Gastroesophageal sphincter (tissue), 4 donors: ENCODE measurements at regions not wholly inside any gene's neighbourhood (a gene's known extent, or its start where the extent isn't known, plus 50 kb on each side); places are given as distances from the start of the nearest gene placed in this dataset.

Source experiments
- ATAC-seq: fragments of 150-250 bp; one replicate; pipeline ENCODE4 v1.9.1; 2016; ENCODE audit warnings: mild to moderate bottlenecking, moderate library complexity
- H3K27ac ChIP-seq, 4 donors: fragments of 200-600 bp; sonication (generic) in 3 of 4; 1 replicate in 3 of 4; 2 replicates in 1 of 4; pipeline ENCODE4 v1.5.1; 2016 to 2019
- H3K27me3 ChIP-seq: fragments of 200-600 bp; sonication (generic); one replicate; pipeline ENCODE4 v1.5.1; 2019
- H3K36me3 ChIP-seq, 2 donors: fragments of 200-600 bp; sonication (generic); one replicate each; pipeline ENCODE4 v1.5.1; 2019; ENCODE audit warnings: control low read depth in 1 of 2
- H3K4me1 ChIP-seq, 3 donors: fragments of 200-600 bp; sonication (generic); 1 replicate in 2 of 3; 2 replicates in 1 of 3; pipeline ENCODE4 v1.5.1; 2016 to 2019; ENCODE audit warnings: control low read depth in 2 of 3
- H3K4me3 ChIP-seq, 2 donors: fragments of 200-600 bp; sonication (generic); one replicate each; pipeline ENCODE4 v1.5.1; 2019; ENCODE audit warnings: mild to moderate bottlenecking in 1 of 2, moderate library complexity in 1 of 2
- H3K9me3 ChIP-seq, 3 donors: fragments of 200-600 bp; sonication (generic); one replicate each; pipeline ENCODE4 v1.5.1; 2017 to 2019; ENCODE audit warnings: control low read depth in 2 of 3
- CTCF ChIP-seq, 4 experiments: fragments of 200-600 bp in 2 of 4; fragments of 450-650 bp in 2 of 4; sonication (generic) in 1 of 4; IDR thresholded peaks; one replicate each; pipeline ENCODE4 v1.5.1; 2017 to 2019; ENCODE audit warnings: antibody characterized with exemption in 4 of 4, mild to moderate bottlenecking in 2 of 4, moderate library complexity in 2 of 4
- EP300 ChIP-seq: sonication (generic); formaldehyde crosslinking; IDR thresholded peaks from one replicate; pipeline ENCODE4 v1.6.1; 2017; ENCODE audit warnings: antibody characterized with exemption, mild to moderate bottlenecking
- POLR2A ChIP-seq, 2 donors: fragments of 450-650 bp; IDR thresholded peaks; one replicate each; pipeline ENCODE4 v1.6.1; 2017; ENCODE audit warnings: antibody characterized with exemption in 2 of 2, mild to moderate bottlenecking in 2 of 2, moderate library complexity in 1 of 2
- POLR2AphosphoS5 ChIP-seq: sonication (generic); formaldehyde crosslinking; IDR thresholded peaks from one replicate; pipeline ENCODE4 v1.6.1; 2017; ENCODE audit warnings: antibody characterized with exemption
- WGBS, 2 donors: methylation state at CpG; one replicate each; pipeline ENCODE4 v1.1.5; 2018; ENCODE audit warnings: low coverage in 1 of 2; 5-methylcytosine and 5-hydroxymethylcytosine counted together

- Histone ChIP-seq H3K27ac (no peak overlapping the region), H3K4me3 (no peak overlapping the region), H3K4me1 (peaks cover 0 to 11% (median 0%) of the 10 kb centered on the region in 3 donors), H3K27me3 (no peaks in the 10 kb centered on the region), H3K9me3 (no peaks in the 10 kb centered on the region), H3K36me3 (peaks cover 0 to 16% of the 10 kb centered on the region in 2 donors)
- TF ChIP-seq POLR2A (IDR thresholded peaks at IDR 0.05), result no peak
- TF ChIP-seq CTCF (IDR thresholded peaks at IDR 0.05), result no peak
- no peak for TF ChIP-seq POLR2AphosphoS5
- no peak for TF ChIP-seq EP300
- no peak for ATAC-seq
- WGBS, 2 donors, result 90 to 97% methylated on average over 2 to 3 of the region's 3 CpGs
These were observed 117.7 kb downstream of the TRMT11 start for GRCh38 chr6:126103993-126104392.

- Histone ChIP-seq H3K36me3 (peaks cover 0 to 7% of the 10 kb centered on the region in 2 donors), H3K9me3 (no peaks in the 10 kb centered on the region), H3K27ac (no peak overlapping the region), H3K4me1 (peaks cover 0 to 11% (median 0%) of the 10 kb centered on the region in 3 donors), H3K27me3 (no peaks in the 10 kb centered on the region), H3K4me3 (no peak overlapping the region)
- WGBS, 2 donors, result 33 to 45% methylated on average over 10 of the region's 10 CpGs
- TF ChIP-seq CTCF (IDR thresholded peaks at IDR 0.05) (no peak), POLR2AphosphoS5 (no peak), POLR2A (IDR thresholded peaks at IDR 0.05) (no peak), EP300 (no peak)
- no peak for ATAC-seq
These were observed 121.3 kb downstream of the TRMT11 start for GRCh38 chr6:126107475-126108166.

- Histone ChIP-seq H3K27ac (no peak overlapping the region), H3K9me3 (no peaks in the 10 kb centered on the region), H3K4me3 (no peak overlapping the region), H3K4me1 (peaks cover 0 to 11% (median 0%) of the 10 kb centered on the region in 3 donors), H3K27me3 (no peaks in the 10 kb centered on the region), H3K36me3 (peaks cover 0 to 4% of the 10 kb centered on the region in 2 donors)
- WGBS, 2 donors, result 50 to 72% methylated on average over 4 of the region's 4 CpGs
- ATAC-seq, result no peak
- TF ChIP-seq POLR2A (IDR thresholded peaks at IDR 0.05) (no peak), EP300 (no peak)
These were observed 124.4 kb downstream of the TRMT11 start for GRCh38 chr6:126110512-126111270.

- 66 to 86% methylated on average over 2 of the region's 2 CpGs for WGBS, 2 donors
- no peaks in the 10 kb centered on the region for H3K27me3 ChIP-seq
- H3K27ac ChIP-seq, result no peak overlapping the region
- no peaks in the 10 kb centered on the region for H3K9me3 ChIP-seq
- H3K4me1 ChIP-seq, result peaks cover 0 to 11% (median 0%) of the 10 kb centered on the region in 3 donors
- no peak for TF ChIP-seq POLR2A (IDR thresholded peaks at IDR 0.05)
- no peak for TF ChIP-seq EP300
- TF ChIP-seq CTCF (IDR thresholded peaks at IDR 0.05), result no peak
- no peak for TF ChIP-seq POLR2AphosphoS5
- H3K36me3 ChIP-seq, result peaks cover 0 to 8% of the 10 kb centered on the region in 2 donors
- H3K4me3 ChIP-seq, result no peak overlapping the region
- ATAC-seq, result no peak
These were observed 125.0 kb downstream of the TRMT11 start for GRCh38 chr6:126111327-126111726.

GRCh38 chr6:126112171-126112632, 125.9 kb downstream of the TRMT11 start:
- no peak for ATAC-seq
- H3K27ac ChIP-seq, result no peak overlapping the region
- no peaks in the 10 kb centered on the region for H3K9me3 ChIP-seq
- TF ChIP-seq POLR2A (IDR thresholded peaks at IDR 0.05) (no peak), POLR2AphosphoS5 (no peak), EP300 (no peak)
- H3K36me3 ChIP-seq, result peaks cover 0 to 8% of the 10 kb centered on the region in 2 donors
- no peak overlapping the region for H3K4me3 ChIP-seq
- H3K27me3 ChIP-seq, result no peaks in the 10 kb centered on the region
- WGBS, 2 donors, result 21 to 67% methylated on average over 1 to 2 of the region's 2 CpGs
- peaks cover 0 to 9% (median 0%) of the 10 kb centered on the region in 3 donors for H3K4me1 ChIP-seq
